A549 (cell line): ENCODE measurements at regions not wholly inside any gene's neighbourhood (a gene's known extent, or its start where the extent isn't known, plus 50 kb on each side); places are given as distances from the start of the nearest gene placed in this dataset.
A peak's percentile ranks its signal among the peaks of the same experiment; 100 is the strongest.
"Not testable (repeated sequence)": the region's sequence is repeated elsewhere in the genome, so short reads cannot be mapped to it uniquely, and the experiment has no call there.

Experiments used
- ATAC-seq, 2 experiments: fragments of 200-7000 bp in 1 of 2; fragments of >200 bp in 1 of 2; cut with Nextera tagmentation in 1 of 2; cut with Tn5 transposase in 1 of 2; 3 replicates each; pipeline versions ENCODE4 v1.8.0 to v1.9.1; 2018 to 2020; ENCODE audit warnings: mild to moderate bottlenecking in 1 of 2, moderate library complexity in 1 of 2
- CTCF ChIA-PET: fragments of 300-600 bp; sonication (Branson Sonifier 250); formaldehyde crosslinking; extraction: SDS; loops from one replicate; lab custom pipeline; 2021; ENCODE audit warnings: antibody characterized with exemption, inconsistent platforms; lab: Yijun Ruan, JAX
- POLR2A ChIA-PET: fragments of 350-600 bp; formaldehyde crosslinking; extraction: SDS; loops from one replicate; lab custom pipeline; 2021; ENCODE audit warnings: antibody characterized with exemption, inconsistent platforms; lab: Yijun Ruan, JAX
- DNase-seq, 2 experiments: peaks; one replicate each; pipeline versions ENCODE4 v3.0.0 to v3.0.0-alpha.2; 2011 to 2016; ENCODE audit warnings: low read depth in 1 of 2, low spot score in 1 of 2
- FAIRE-seq: peaks from 2 replicates; lab custom pipeline; 2011; peaks lifted over from hg19 to GRCh38; lab: Jason Lieb, UNC
- H3K27ac ChIP-seq, 2 experiments: fragments of >200 bp; sonication (Bioruptor Twin); formaldehyde crosslinking; 3 replicates each; pipeline ENCODE4 v1.5.1; 2016 to 2017
- H3K4me1 ChIP-seq: fragments of >200 bp; sonication (Bioruptor Twin); formaldehyde crosslinking; 3 replicates; pipeline ENCODE4 v1.6.1; 2016
- H3K4me2 ChIP-seq: fragments of >200 bp; sonication (Bioruptor Twin); formaldehyde crosslinking; 3 replicates; pipeline ENCODE4 v1.6.1; 2016
- H3K4me3 ChIP-seq: fragments of >200 bp; sonication (Bioruptor Twin); formaldehyde crosslinking; 3 replicates; pipeline ENCODE4 v1.5.1; 2016
- H3K9me3 ChIP-seq: fragments of >200 bp; sonication (Bioruptor Twin); formaldehyde crosslinking; 3 replicates; pipeline ENCODE4 v1.6.1; 2016
- CBX8 ChIP-seq: fragments of 200-600 bp; sonication (generic); IDR thresholded peaks from 2 replicates; pipeline ENCODE4 v1.6.1; 2016
- CHD2 ChIP-seq: fragments of 150-350 bp; IDR thresholded peaks from 2 replicates; pipeline ENCODE4 v1.6.1; 2014; ENCODE audit warnings: low read length; ENCODE audit not compliant: partially characterized antibody
- EHF ChIP-seq: fragments of 250-450 bp; sonication (Bioruptor Pico); IDR thresholded peaks from 2 replicates; pipeline ENCODE4 v1.5.0; 2020; ENCODE audit warnings: mild to moderate bottlenecking
- ESRRA ChIP-seq: fragments of 150-350 bp; IDR thresholded peaks from 2 replicates; pipeline ENCODE4 v1.6.1; 2014; ENCODE audit warnings: mild to moderate bottlenecking, low read length, borderline replicate concordance
- FOSB ChIP-seq: fragments of 250-450 bp; sonication (Bioruptor Pico); IDR thresholded peaks from 2 replicates; pipeline ENCODE4 v1.5.0; 2020; ENCODE audit warnings: mild to moderate bottlenecking, moderate library complexity
- HOXA7 ChIP-seq: fragments of 250-450 bp; sonication (Bioruptor Pico); IDR thresholded peaks from 2 replicates; pipeline ENCODE4 v1.5.0; 2020; ENCODE audit warnings: mild to moderate bottlenecking, moderate library complexity
- HOXB13 ChIP-seq: fragments of 250-450 bp; sonication (Bioruptor Pico); IDR thresholded peaks from 2 replicates; pipeline ENCODE4 v1.5.0; 2020; ENCODE audit warnings: low read depth, mild to moderate bottlenecking, moderate library complexity
- KDM1A ChIP-seq: fragments of 200-600 bp; sonication (generic); IDR thresholded peaks from 2 replicates; pipeline ENCODE4 v1.6.1; 2016; ENCODE audit warnings: low read depth, mild to moderate bottlenecking
- MAFK ChIP-seq: fragments of 450-650 bp; IDR thresholded peaks from 2 replicates; pipeline ENCODE4 v1.6.1; 2014; ENCODE audit not compliant: partially characterized antibody
- MAZ ChIP-seq: fragments of 150-350 bp; IDR thresholded peaks from 2 replicates; pipeline ENCODE4 v1.6.1; 2014; ENCODE audit warnings: antibody characterized with exemption, low read depth, low read length, borderline replicate concordance
- MYC ChIP-seq: IDR thresholded peaks from 2 replicates; pipeline ENCODE4 v1.6.1; 2012; ENCODE audit warnings: mild to moderate bottlenecking, inconsistent platforms, low read length, improper control_type of control experiment, borderline replicate concordance
- NFE2L2 ChIP-seq: fragments of 150-350 bp; conservative IDR thresholded peaks from 2 replicates; pipeline ENCODE4 v1.6.1; 2014; ENCODE audit warnings: low read length
- RAD21 ChIP-seq, 2 experiments: fragments of >200 bp in 1 of 2; sonication (Bioruptor Twin) in 1 of 2; formaldehyde crosslinking in 1 of 2; IDR thresholded peaks in 1 of 2; conservative IDR thresholded peaks in 1 of 2; 2 replicates in 1 of 2; 3 replicates in 1 of 2; pipeline ENCODE4 v1.6.1; 2012 to 2018; ENCODE audit warnings: inconsistent platforms in 1 of 2
- RNF2 ChIP-seq: fragments of 200-600 bp; sonication (generic); IDR thresholded peaks from 2 replicates; pipeline ENCODE4 v1.6.1; 2016; ENCODE audit warnings: low read depth, mild to moderate bottlenecking, antibody characterized with exemption, moderate library complexity, borderline replicate concordance
- SMC3 ChIP-seq: fragments of >200 bp; sonication (Bioruptor Twin); formaldehyde crosslinking; IDR thresholded peaks from 3 replicates; pipeline ENCODE4 v1.6.1; 2018; ENCODE audit warnings: inconsistent platforms
- SREBF2 ChIP-seq: fragments of 450-650 bp; IDR thresholded peaks from 2 replicates; pipeline ENCODE4 v1.6.1; 2014; ENCODE audit warnings: mild to moderate bottlenecking, moderate library complexity
- TFCP2L1 ChIP-seq: fragments of 250-450 bp; sonication (Bioruptor Pico); IDR thresholded peaks from 2 replicates; pipeline ENCODE4 v1.5.0; 2021; ENCODE audit warnings: mild to moderate bottlenecking
- TP53 ChIP-seq: fragments of 250-450 bp; sonication (Bioruptor Pico); IDR thresholded peaks from 2 replicates; pipeline ENCODE4 v1.5.0; 2021; ENCODE audit warnings: mild to moderate bottlenecking, moderate library complexity
- ZNF302 ChIP-seq: fragments of 250-450 bp; sonication (Bioruptor Pico); IDR thresholded peaks from 2 replicates; pipeline ENCODE4 v1.9.0; 2021; ENCODE audit warnings: inconsistent platforms, mild to moderate bottlenecking, moderate library complexity
- WGBS: methylation state at CpG from one replicate; pipeline ENCODE4 v1.1.6; 2017; ENCODE audit errors: missing lambda C conversion rate; 5-methylcytosine and 5-hydroxymethylcytosine counted together
- TF ChIP-seq, protein P1 (sequence below): fragments of >200 bp; sonication (Bioruptor Twin); formaldehyde crosslinking; IDR thresholded peaks from 2 replicates; pipeline ENCODE4 v1.6.1; 2016
- TF ChIP-seq, protein P2 (sequence below): fragments of 450-650 bp; IDR thresholded peaks from 2 replicates; pipeline ENCODE4 v1.6.1; 2014; ENCODE audit warnings: antibody characterized with exemption

DNA sequence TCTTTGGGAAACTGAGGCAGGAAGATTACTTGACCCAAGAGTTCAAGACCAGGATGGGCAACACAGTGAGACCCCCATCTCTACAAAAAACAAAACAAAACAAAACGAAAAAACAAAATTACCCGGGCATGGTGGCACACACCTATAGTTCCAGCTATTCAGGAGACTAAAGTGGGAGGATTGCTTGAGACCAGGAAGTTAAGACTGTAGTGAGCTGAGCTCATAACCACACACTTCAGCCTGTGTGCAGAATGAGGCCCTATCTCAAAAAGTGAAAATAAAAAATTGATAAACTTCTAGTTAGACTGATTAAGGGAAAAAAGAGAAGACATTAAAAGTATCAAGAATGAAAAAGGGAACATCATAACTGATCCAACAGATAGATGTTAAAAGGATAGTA, 154.0 kb downstream of the RHOU start:
- Histone ChIP-seq H3K4me2 (no peak overlapping the region), H3K4me3 (no peak overlapping the region), H3K27ac (no peak overlapping the region), H3K4me1 (no peaks in the 10 kb centered on the region), H3K9me3 (no peaks in the 10 kb centered on the region)
- DNase-seq (no peak), ATAC-seq (no peak), FAIRE-seq (no peak)
- POLR2A ChIA-PET = no interaction called here
- CTCF ChIA-PET = no interaction called here
- TF ChIP-seq CBX8 = no peak
- no peak for TF ChIP-seq MAFK
- TF ChIP-seq, protein P1, sequence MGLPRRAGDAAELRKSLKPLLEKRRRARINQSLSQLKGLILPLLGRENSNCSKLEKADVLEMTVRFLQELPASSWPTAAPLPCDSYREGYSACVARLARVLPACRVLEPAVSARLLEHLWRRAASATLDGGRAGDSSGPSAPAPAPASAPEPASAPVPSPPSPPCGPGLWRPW = no peak
- no peak for TF ChIP-seq FOSB
- no peak for TF ChIP-seq RAD21 (conservative IDR thresholded peaks at IDR 0.05 in 1 of 2, IDR thresholded peaks at IDR 0.05 in 1 of 2)
- no peak for TF ChIP-seq MAZ
- no peak for TF ChIP-seq TFCP2L1 (CRISPR knock-in tag)
- TF ChIP-seq ZNF302 = no peak
- TF ChIP-seq, protein P2, sequence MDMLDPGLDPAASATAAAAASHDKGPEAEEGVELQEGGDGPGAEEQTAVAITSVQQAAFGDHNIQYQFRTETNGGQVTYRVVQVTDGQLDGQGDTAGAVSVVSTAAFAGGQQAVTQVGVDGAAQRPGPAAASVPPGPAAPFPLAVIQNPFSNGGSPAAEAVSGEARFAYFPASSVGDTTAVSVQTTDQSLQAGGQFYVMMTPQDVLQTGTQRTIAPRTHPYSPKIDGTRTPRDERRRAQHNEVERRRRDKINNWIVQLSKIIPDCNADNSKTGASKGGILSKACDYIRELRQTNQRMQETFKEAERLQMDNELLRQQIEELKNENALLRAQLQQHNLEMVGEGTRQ = no peak
- TF ChIP-seq SMC3 = no peak
- TF ChIP-seq EHF (CRISPR knock-in tag) = no peak
- TF ChIP-seq NFE2L2 = no peak
- TF ChIP-seq HOXB13 (CRISPR knock-in tag) = no peak
- no peak for TF ChIP-seq RNF2
- no peak for TF ChIP-seq CHD2
- no peak for TF ChIP-seq HOXA7 (CRISPR knock-in tag)
- TF ChIP-seq KDM1A = no peak
- 30% methylated on average over 2 of the region's 2 CpGs for WGBS

DNA sequence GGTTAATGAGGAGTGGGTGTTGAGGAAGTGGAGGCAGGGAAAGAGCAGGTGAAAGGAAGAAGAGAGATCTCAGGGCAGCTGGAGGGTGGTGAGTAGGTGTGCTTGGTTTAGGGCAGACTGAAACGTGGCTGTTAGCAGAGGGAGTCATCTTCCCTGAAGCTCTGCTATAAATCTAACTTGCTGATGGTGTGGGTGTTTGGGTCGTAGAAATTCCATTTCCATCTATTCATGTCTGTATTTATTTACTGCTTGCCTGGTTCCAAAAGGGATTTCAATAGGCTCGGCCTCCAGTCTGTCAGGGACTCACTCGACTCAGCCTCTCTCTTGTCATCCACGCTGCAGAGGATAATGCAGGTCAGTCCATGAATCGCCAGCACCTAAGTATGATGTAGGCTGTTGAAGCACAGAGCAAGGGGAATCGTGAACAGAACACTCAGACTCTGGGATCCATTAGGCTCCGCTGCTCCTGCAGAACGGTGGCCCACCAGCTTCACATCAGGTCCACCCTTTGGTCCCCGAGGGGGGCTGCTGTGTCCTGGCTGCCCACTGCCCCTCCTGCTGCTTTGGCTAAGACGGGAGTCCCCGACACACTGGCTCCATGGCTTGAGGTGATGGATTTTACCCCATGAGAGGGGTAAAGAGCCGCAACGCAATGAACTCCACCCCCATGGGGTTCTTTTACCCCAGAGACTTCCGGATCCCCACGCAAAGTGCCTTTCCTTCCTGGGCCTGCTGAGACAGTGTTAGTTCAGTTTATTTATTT, 156.2 kb downstream of the RHOU start:
- POLR2A ChIA-PET = no interaction called here
- H3K27ac ChIP-seq = no peak overlapping the region
- DNase-seq (no peak), FAIRE-seq (no peak), ATAC-seq (peak in 1 of 2 experiments; percentile 38; a peak in 1 of 6 replicates)
- H3K9me3 ChIP-seq = no peaks in the 10 kb centered on the region
- 70% methylated on average over 16 of the region's 16 CpGs for WGBS
- TF ChIP-seq TP53 (no peak), SREBF2 (no peak), MYC (no peak), ESRRA (no peak)
- H3K4me2 ChIP-seq = no peak overlapping the region
- H3K4me1 ChIP-seq = no peaks in the 10 kb centered on the region
- H3K4me3 ChIP-seq = no peak overlapping the region
- CTCF ChIA-PET = interaction anchor here (0.7 to 1.6 kb wide), 4 partner anchors 10 to 266 kb away, joined by 3 to 5 read pairs (median 4); partner anchors contain the start of gene RHOU

DNA sequence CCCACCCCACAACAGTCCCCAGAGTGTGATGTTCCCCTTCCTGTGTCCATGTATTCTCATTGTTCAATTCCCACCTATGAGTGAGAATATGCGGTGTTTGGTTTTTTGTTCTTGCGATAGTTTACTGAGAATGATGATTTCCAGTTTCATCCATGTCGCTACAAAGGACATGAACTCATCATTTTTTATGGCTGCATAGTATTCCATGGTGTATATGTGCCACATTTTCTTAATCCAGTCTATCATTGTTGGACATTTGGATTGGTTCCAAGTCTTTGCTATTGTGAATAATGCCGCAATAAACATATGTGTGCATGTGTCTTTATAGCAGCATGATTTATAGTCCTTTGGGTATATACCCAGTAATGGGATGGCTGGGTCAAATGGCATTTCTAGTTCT, 156.9 kb downstream of the RHOU start:
- DNase-seq, H3K4me1 ChIP-seq, H3K4me3 ChIP-seq, H3K27ac ChIP-seq, POLR2A ChIA-PET, FAIRE-seq, CTCF ChIA-PET, H3K9me3 ChIP-seq, H3K4me2 ChIP-seq, ATAC-seq: not testable (repeated sequence)
- WGBS = 56% methylated on average over 4 of the region's 4 CpGs
